Osteocyte (in vitro differentiated cells): ENCODE measurements at regions not wholly inside any gene's neighbourhood (a gene's known extent, or its start where the extent isn't known, plus 50 kb on each side); places are given as distances from the start of the nearest gene placed in this dataset.
A peak's percentile ranks its signal among the peaks of the same experiment; 100 is the strongest.

ENCODE experiments used
- DNase-seq: peaks from one replicate; pipeline ENCODE4 v3.0.0; 2021; ENCODE audit warnings: mixed read lengths; ENCODE audit not compliant: unreplicated experiment; ENCODE audit errors: extremely low spot score
- H3K27ac Mint-ChIP-seq: one replicate; pipeline ENCODE4 v1.8.0; 2021; ENCODE audit warnings: mild to moderate bottlenecking, mixed read lengths; ENCODE audit not compliant: unreplicated experiment
- H3K27me3 Mint-ChIP-seq: one replicate; pipeline ENCODE4 v1.8.0; 2021; ENCODE audit warnings: mixed read lengths; ENCODE audit not compliant: unreplicated experiment
- H3K36me3 Mint-ChIP-seq: one replicate; pipeline ENCODE4 v1.8.0; 2021; ENCODE audit warnings: mixed read lengths; ENCODE audit not compliant: unreplicated experiment
- H3K4me1 Mint-ChIP-seq: one replicate; pipeline ENCODE4 v1.8.0; 2021; ENCODE audit warnings: mixed read lengths; ENCODE audit not compliant: unreplicated experiment
- H3K4me3 Mint-ChIP-seq: one replicate; pipeline ENCODE4 v1.8.0; 2021; ENCODE audit warnings: mild to moderate bottlenecking, moderate library complexity, mixed read lengths; ENCODE audit not compliant: unreplicated experiment
- H3K9me3 Mint-ChIP-seq: one replicate; pipeline ENCODE4 v1.8.0; 2021; ENCODE audit warnings: mixed read lengths; ENCODE audit not compliant: unreplicated experiment
- TF ChIP-seq, protein P1 (sequence below): fragments of 200-600 bp; sonication (generic); IDR thresholded peaks from 2 replicates; pipeline ENCODE4 v1.5.0; 2021; ENCODE audit warnings: antibody characterized with exemption, mild to moderate bottlenecking, moderate library complexity

DNA sequence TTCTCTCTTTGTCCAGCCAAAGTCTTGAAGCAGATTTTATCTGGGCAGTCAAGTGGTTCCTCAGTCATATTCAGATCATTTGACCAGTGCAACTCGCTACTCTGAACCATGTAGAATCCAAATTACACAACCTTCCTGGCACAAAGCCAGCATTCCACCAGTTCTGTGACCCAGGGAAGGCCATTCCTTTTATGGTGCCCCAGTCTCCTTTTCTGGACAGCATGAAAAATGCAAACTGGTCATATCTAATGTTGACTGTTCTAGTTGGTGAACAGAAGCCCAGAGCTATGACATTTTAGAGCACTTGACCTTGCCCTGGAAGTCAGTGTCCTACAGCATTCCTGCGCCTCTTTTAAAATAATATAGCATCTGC, 364.6 kb downstream of the BRINP1 start:
- peaks cover 31% of the 10 kb centered on the region for H3K4me1 Mint-ChIP-seq
- H3K27ac Mint-ChIP-seq = peak overlapping the region; percentile 61
- no peak overlapping the region for H3K4me3 Mint-ChIP-seq
- H3K27me3 Mint-ChIP-seq = no peaks in the 10 kb centered on the region
- peak; percentile 85 for DNase-seq
- H3K36me3 Mint-ChIP-seq = no peaks in the 10 kb centered on the region
- TF ChIP-seq, protein P1, sequence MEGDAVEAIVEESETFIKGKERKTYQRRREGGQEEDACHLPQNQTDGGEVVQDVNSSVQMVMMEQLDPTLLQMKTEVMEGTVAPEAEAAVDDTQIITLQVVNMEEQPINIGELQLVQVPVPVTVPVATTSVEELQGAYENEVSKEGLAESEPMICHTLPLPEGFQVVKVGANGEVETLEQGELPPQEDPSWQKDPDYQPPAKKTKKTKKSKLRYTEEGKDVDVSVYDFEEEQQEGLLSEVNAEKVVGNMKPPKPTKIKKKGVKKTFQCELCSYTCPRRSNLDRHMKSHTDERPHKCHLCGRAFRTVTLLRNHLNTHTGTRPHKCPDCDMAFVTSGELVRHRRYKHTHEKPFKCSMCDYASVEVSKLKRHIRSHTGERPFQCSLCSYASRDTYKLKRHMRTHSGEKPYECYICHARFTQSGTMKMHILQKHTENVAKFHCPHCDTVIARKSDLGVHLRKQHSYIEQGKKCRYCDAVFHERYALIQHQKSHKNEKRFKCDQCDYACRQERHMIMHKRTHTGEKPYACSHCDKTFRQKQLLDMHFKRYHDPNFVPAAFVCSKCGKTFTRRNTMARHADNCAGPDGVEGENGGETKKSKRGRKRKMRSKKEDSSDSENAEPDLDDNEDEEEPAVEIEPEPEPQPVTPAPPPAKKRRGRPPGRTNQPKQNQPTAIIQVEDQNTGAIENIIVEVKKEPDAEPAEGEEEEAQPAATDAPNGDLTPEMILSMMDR = no peak
- no peaks in the 10 kb centered on the region for H3K9me3 Mint-ChIP-seq

DNA sequence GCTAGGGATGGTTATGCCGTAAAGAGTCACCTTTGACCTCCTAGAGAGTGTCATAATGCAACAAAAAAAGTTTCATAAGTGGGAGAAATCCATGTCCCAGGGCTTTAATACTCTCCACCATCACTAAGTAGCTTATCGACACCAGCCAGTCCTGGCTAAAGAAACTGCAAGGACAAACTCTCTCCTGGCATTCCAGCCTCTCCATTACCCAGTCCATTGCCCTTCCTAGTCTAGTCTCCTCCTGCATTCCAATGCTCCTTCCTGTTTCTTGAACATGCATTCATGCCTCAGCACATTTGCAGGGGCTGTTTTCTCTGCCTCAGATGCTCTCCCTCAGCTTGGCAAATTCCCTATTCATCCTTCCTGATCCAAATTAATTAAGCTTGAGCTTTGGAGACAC, 364.1 kb downstream of the BRINP1 start:
- no peaks in the 10 kb centered on the region for H3K9me3 Mint-ChIP-seq
- no peak overlapping the region for H3K4me3 Mint-ChIP-seq
- H3K4me1 Mint-ChIP-seq = peaks cover 31% of the 10 kb centered on the region
- H3K27me3 Mint-ChIP-seq = no peaks in the 10 kb centered on the region
- no peak for DNase-seq
- H3K27ac Mint-ChIP-seq = peak overlapping the region; percentile 61
- H3K36me3 Mint-ChIP-seq = no peaks in the 10 kb centered on the region
- TF ChIP-seq, protein P1 = no peak

DNA sequence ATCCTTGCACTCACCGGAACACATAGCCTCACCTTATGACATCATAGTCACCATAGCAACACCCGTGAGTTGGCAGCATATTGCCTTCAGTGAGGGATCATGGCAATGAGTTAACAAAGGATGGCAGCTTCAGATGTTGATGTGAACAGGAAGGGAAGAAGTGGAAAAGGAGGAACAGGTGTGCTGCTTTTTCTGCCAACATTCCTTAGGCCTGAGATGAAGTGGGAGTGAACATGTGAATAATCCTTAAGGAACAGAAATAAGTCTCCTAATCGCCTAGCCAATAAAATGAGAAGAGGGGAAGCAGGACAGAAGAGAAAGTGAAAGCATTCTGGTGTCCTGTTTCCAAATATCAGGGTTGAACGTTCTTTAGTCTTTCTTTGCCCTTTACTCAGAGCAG, 360.0 kb downstream of the BRINP1 start:
- Mint-ChIP-seq H3K9me3 (no peaks in the 10 kb centered on the region), H3K27me3 (peaks cover 3% of the 10 kb centered on the region), H3K4me1 (peaks cover 15% of the 10 kb centered on the region), H3K4me3 (peak overlapping the region; percentile 3), H3K36me3 (no peaks in the 10 kb centered on the region), H3K27ac (no peak overlapping the region)
- no peak for DNase-seq
- TF ChIP-seq, protein P1 = no peak

DNA sequence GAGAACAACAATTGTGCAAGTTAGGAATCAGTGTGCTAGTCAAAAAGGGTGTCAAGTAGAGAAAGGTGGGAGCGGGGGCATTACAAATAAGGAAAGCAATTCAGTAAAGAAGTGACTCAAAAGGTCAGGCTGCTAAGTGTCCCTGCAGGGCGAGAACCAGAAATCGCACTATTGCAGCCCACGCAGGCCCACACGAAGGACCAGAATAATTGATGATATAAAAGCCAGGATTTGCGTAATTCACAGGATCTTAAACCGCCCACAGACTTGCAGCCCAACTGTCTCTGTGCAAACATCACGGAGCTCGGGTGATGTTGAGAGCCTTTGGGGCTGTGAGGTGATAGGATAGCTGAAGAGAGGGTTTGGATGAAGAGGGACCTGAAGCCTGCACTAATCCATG, 349.0 kb downstream of the BRINP1 start:
- peaks cover 3% of the 10 kb centered on the region for H3K27me3 Mint-ChIP-seq
- H3K27ac Mint-ChIP-seq = no peak overlapping the region
- H3K4me3 Mint-ChIP-seq = no peak overlapping the region
- no peaks in the 10 kb centered on the region for H3K9me3 Mint-ChIP-seq
- no peak for DNase-seq
- TF ChIP-seq, protein P1 = no peak
- no peaks in the 10 kb centered on the region for H3K36me3 Mint-ChIP-seq
- no peaks in the 10 kb centered on the region for H3K4me1 Mint-ChIP-seq

DNA sequence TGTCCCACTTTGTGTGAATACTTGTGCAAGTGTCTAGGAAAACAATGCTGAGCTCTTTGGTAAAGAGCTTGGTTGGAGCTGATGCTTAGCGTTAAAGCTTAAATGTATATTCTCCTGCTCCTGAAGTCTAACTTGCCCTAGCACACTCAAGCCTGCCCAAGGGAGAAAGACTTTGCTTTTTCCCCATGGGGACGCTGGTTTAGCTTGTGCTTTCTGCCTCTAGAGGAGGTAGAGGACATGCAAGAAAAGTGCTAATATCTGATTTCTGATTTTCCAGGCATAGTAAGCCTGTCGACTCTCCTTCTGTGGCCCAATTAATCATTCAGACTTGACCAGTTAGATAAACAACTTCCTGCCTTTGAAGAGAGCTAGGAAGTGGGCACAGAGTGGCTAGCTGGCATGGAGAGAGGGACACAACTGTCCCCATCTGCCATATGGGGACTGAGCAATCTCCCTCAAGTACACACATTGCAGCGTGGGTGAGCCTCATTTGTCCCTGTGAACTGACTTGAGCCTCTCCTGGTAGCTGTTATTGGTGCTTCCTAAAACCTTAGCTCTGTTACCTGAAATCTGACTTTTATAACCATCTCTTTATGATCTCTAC, 348.4 kb downstream of the BRINP1 start:
- H3K27ac Mint-ChIP-seq = no peak overlapping the region

More for the DNA sequence above, 348.4 kb downstream of the BRINP1 start:
- no peaks in the 10 kb centered on the region for H3K4me1 Mint-ChIP-seq
- H3K4me3 Mint-ChIP-seq = no peak overlapping the region
- H3K27me3 Mint-ChIP-seq = peaks cover 3% of the 10 kb centered on the region
- DNase-seq = no peak
- TF ChIP-seq, protein P1 = no peak
- H3K36me3 Mint-ChIP-seq = no peaks in the 10 kb centered on the region
- no peaks in the 10 kb centered on the region for H3K9me3 Mint-ChIP-seq
